SU-DHL-6 (cell line): ENCODE measurements at regions not wholly inside any gene's neighbourhood (a gene's known extent, or its start where the extent isn't known, plus 50 kb on each side); places are given as distances from the start of the nearest gene placed in this dataset.

ENCODE experiments used
- EZH2phosphoT487 ChIP-seq: fragments of 200-600 bp; sonication (generic), shearing (Covaris generic); conservative IDR thresholded peaks from 2 replicates; pipeline ENCODE4 v1.6.1; 2018; ENCODE audit warnings: mild to moderate bottlenecking, antibody characterized with exemption, low read length, moderate library complexity, mixed read lengths
- TF ChIP-seq, protein P1 (sequence below): fragments of 200-600 bp; sonication (generic); IDR thresholded peaks from one replicate; pipeline ENCODE4 v1.5.1; 2017; ENCODE audit warnings: antibody characterized with exemption, mild to moderate bottlenecking, low read length, moderate library complexity; ENCODE audit not compliant: insufficient read depth, poor library complexity, severe bottlenecking

DNA sequence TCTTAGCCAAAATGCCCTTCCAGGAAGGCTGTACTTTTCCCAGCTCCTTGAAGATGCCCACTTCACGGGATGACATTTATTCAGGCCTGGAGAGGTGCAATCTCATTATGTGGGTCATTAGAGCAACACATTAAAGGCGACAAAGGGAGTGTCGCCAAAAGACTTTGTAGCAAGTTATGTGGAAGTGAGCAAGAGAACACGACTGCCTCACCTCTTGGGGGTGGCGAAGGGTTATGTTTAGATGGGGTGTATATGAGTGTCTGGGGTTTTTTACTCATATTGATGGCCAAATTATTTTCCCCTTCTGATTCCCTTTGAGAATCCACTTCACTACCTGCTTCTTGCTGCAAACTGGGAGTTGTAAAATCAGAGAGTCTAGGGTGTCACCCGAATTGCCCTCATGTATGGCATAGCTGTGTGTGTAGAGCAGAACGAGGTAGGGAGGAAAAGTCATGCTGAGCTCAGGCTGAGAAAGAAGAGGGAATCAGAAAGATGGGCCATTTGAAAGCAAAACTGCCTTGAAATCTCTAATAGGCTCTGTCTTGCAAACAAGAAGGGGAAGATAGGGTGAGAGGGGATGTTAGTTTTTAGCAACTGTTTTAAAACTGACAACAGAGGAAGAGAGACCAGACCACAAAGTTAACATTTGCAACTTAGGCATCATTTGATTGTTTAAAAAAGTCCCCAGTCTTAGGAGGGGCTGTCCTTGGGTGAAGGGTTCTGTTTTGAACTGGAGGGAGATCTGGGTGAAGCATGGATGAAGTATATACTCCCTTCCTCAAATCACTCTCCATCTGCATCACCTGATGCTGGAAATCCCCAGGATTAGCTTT is 97.1 kb upstream of the IL12B start:
- TF ChIP-seq, protein P1, sequence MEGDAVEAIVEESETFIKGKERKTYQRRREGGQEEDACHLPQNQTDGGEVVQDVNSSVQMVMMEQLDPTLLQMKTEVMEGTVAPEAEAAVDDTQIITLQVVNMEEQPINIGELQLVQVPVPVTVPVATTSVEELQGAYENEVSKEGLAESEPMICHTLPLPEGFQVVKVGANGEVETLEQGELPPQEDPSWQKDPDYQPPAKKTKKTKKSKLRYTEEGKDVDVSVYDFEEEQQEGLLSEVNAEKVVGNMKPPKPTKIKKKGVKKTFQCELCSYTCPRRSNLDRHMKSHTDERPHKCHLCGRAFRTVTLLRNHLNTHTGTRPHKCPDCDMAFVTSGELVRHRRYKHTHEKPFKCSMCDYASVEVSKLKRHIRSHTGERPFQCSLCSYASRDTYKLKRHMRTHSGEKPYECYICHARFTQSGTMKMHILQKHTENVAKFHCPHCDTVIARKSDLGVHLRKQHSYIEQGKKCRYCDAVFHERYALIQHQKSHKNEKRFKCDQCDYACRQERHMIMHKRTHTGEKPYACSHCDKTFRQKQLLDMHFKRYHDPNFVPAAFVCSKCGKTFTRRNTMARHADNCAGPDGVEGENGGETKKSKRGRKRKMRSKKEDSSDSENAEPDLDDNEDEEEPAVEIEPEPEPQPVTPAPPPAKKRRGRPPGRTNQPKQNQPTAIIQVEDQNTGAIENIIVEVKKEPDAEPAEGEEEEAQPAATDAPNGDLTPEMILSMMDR = no peak
- no peak for TF ChIP-seq EZH2phosphoT487
